M059J (cell line): ENCODE measurements at regions not wholly inside any gene's neighbourhood (a gene's known extent, or its start where the extent isn't known, plus 50 kb on each side); places are given as distances from the start of the nearest gene placed in this dataset.

Experiments
- DNase-seq: peaks from one replicate; pipeline ENCODE4 v3.0.0-alpha.2; 2012; ENCODE audit warnings: low read depth

- DNase-seq = no peak
These were observed 809.5 kb upstream of the PIK3C3 start for GRCh38 chr18:41145516-41145915.

- peak; percentile 53 for DNase-seq
These were observed 810.6 kb upstream of the PIK3C3 start for GRCh38 chr18:41144441-41144840.

- no peak for DNase-seq
These were observed 814.5 kb upstream of the PIK3C3 start for GRCh38 chr18:41140506-41140905.

GRCh38 chr18:41135146-41135545 lies 819.9 kb upstream of the PIK3C3 start:
- no peak for DNase-seq

GRCh38 chr18:41134426-41134825 lies 820.6 kb upstream of the PIK3C3 start:
- peak; percentile 76 for DNase-seq

GRCh38 chr18:41131050-41131449 lies 824.0 kb upstream of the PIK3C3 start:
- no peak for DNase-seq

- peak; percentile 57 for DNase-seq
These were observed 826.5 kb upstream of the PIK3C3 start for GRCh38 chr18:41128545-41128944.

GRCh38 chr18:41128126-41128525 lies 826.9 kb upstream of the PIK3C3 start:
- no peak for DNase-seq

- DNase-seq = peak; percentile 87
These were observed 828.3 kb upstream of the PIK3C3 start for GRCh38 chr18:41126541-41127235.

GRCh38 chr18:41121116-41121826 lies 833.8 kb upstream of the PIK3C3 start:
- peak; percentile 78 for DNase-seq

- DNase-seq = no peak
These were observed 836.0 kb upstream of the PIK3C3 start for GRCh38 chr18:41119031-41119430.

- peak; percentile 23 for DNase-seq
These were observed 841.0 kb upstream of the PIK3C3 start for GRCh38 chr18:41113885-41114482.

- no peak for DNase-seq
These were observed 855.6 kb upstream of the PIK3C3 start for GRCh38 chr18:41099451-41099850.

- peak; percentile 66 for DNase-seq
These were observed 858.5 kb upstream of the PIK3C3 start for GRCh38 chr18:41096504-41096903.

GRCh38 chr18:41077076-41077475 lies 878.0 kb upstream of the PIK3C3 start:
- peak; percentile 22 for DNase-seq

- peak; percentile 86 for DNase-seq
These were observed 879.8 kb upstream of the PIK3C3 start for GRCh38 chr18:41075212-41075611.

- peak; percentile 92 for DNase-seq
These were observed 881.6 kb upstream of the PIK3C3 start for GRCh38 chr18:41073372-41073954.

- DNase-seq = peak; percentile 51
These were observed 882.1 kb upstream of the PIK3C3 start for GRCh38 chr18:41072946-41073345.

GRCh38 chr18:41071826-41072225 lies 883.2 kb upstream of the PIK3C3 start:
- DNase-seq = peak; percentile 60

GRCh38 chr18:41069167-41069566 lies 885.9 kb upstream of the PIK3C3 start:
- no peak for DNase-seq

- no peak for DNase-seq
These were observed 890.1 kb upstream of the PIK3C3 start for GRCh38 chr18:41064916-41065315.

GRCh38 chr18:41060967-41061366 lies 894.1 kb upstream of the PIK3C3 start:
- peak; percentile 48 for DNase-seq

GRCh38 chr18:41059126-41059415 lies 896.0 kb upstream of the PIK3C3 start:
- no peak for DNase-seq
